ENCODE measurements at regions not wholly inside any gene's neighbourhood (a gene's known extent, or its start where the extent isn't known, plus 50 kb on each side); places are given as distances from the start of the nearest gene placed in this dataset.
A peak's percentile ranks its signal among the peaks of the same experiment; 100 is the strongest.
"Not testable (repeated sequence)": the region's sequence is repeated elsewhere in the genome, so short reads cannot be mapped to it uniquely, and the experiment has no call there.

DNA sequence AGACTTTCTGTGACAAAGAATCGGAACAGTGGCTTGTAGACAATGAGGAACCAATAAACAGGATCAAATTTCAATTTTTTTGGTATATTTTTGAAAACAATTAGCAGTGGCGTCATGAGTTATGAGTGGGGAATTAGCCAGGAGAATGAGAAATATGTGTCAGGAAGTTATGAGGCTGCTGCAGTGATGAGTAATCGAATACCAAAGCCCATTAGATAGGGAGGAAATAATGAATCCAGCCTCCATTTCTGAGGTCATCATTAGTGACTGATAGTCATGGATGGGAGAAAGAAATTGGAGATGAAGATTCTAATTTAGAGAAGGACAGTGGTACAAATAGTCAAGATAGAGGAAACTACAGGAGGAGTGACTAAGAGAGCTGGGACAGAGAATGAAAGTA lies 673.1 kb upstream of the VRK2 start:
- DNase-seq (ENCODE audit: low read depth, low spot score), result no peak
- in situ Hi-C loops (cut with HindIII; ENCODE audit: low pct_unique_long_range_greater_than_20kb, low sequenced_read_pairs), result no loop called here

DNA sequence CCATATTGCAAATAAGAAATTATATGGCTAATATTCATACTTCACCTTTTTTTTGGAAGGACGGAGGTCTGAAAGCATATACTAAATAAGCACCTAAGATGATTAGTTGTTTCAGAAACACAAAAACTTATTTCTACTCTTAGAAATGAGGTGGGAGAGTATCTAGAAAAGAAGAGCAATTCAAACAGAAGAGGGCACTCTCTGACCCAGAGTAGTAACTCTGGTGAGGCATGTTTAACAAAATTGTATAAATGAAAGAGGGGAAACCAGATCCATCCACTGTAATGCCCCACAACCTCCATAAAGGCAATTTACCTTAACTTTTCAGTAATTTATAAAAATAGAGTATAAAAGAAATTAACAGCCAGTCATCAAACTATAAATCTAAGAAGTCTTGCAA lies 669.6 kb upstream of the VRK2 start:
- in situ Hi-C loops (cut with HindIII; ENCODE audit: low pct_unique_long_range_greater_than_20kb, low sequenced_read_pairs), result no loop called here
- peak; percentile 65 for DNase-seq (ENCODE audit: low read depth, low spot score)

GRCh38 chr2:57386305-57386704 lies 660.3 kb upstream of the VRK2 start:
- no peak for DNase-seq (ENCODE audit: low read depth, low spot score)
- in situ Hi-C loops (cut with HindIII; ENCODE audit: low pct_unique_long_range_greater_than_20kb, low sequenced_read_pairs), result no loop called here

DNA sequence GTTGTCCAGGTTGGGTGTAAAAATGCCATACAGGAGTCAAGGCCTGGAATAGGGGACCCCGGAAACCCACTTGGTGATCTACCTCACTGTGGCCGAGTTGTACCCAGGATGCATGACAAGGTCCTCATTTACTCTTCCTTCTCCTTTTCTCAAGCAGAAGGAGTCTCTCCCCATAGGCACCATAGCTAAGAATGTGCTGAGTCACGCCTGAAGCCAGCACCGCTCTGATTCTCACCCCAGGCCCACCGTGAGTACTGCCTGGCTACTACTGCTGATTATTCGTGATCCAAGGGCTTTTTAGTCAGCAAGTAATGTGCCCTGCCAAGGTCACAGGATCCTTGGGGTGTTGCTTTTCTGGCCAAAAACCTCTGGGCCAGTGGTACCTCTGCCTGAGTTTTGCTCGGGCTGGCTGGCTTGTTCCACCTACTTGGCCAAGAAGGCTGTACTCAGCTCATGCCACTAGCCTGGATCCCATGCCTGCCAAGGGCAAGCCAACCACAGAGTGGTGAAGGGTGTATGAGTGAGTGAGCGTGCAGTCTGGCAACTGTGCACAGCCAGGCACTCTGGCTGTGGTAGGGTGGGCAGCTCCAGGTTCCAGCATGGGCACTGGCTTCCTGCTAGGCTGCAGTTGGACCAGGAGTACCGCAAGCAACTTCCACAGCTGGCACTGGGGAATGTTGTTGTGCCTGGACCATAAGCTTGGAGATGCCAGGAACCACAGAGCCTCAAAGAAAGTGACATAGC lies 650.1 kb upstream of the VRK2 start:
- no peak for DNase-seq (ENCODE audit: low read depth, low spot score)

DNA sequence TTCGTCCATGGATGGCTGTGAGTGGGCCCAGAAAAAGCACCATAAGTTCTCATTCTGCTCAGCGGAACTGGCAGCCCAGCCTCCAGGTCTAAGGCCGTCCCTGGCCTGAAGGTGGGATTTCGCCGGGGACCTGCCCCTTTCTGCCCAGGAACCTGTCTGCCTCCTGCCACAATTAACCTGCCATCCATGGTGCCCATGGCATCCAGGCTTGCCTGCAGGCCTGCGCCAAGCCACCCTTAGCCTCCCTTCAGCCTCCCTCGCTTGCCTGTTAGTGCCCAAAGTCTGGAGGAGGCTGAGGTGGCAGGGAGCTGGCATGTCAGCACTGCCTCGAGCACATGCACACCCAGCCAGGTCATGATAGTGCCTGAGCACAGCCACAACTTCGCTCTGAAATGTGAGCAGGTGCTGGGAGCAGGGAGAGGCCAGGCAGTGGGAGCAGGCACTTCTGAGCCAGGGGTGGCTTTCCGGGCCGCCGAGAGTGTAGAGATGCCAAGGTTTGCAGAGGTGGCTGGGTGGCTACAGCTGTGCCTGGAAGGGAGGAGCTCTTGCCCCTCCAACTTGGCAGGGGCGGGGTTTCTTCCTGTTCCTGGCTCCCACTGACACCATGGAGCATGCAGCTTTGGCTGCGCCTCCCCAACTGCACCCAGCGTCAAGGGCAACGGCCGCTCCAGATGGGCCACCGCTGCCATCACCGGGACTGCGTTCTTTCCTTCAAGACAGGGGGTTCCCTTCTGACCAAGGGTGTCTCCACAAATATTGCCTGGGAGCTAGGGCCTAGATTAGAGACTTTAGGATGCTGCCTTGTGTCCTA lies 648.9 kb upstream of the VRK2 start:
- no peak for DNase-seq (ENCODE audit: low read depth, low spot score)
- in situ Hi-C loops (cut with HindIII; ENCODE audit: low pct_unique_long_range_greater_than_20kb, low sequenced_read_pairs), result no loop called here

More for the DNA sequence above, 650.1 kb upstream of the VRK2 start:
- in situ Hi-C loops (cut with HindIII; ENCODE audit: low pct_unique_long_range_greater_than_20kb, low sequenced_read_pairs), result no loop called here

DNA sequence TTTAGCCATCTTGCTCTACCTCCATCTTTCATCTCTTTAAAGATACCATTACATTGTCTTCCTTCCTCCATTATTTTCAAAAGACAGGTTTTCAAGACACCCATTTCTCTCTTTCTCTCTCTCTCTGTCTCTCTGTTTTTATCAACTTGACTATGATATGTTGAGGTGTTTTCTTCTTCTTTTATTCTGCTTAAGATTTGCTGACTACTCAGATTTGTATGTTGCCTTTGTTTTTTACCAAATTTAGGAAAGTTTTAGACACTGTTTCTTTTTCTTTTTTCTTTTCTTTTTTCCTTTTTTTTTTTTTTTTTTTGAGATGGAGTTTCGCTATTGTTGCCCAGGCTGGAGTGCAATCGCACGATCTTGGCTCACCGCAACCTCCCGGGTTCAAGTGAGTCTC lies 647.5 kb upstream of the VRK2 start:
- in situ Hi-C loops (cut with HindIII; ENCODE audit: low pct_unique_long_range_greater_than_20kb, low sequenced_read_pairs), result no loop called here
- no peak for DNase-seq (ENCODE audit: low read depth, low spot score)

DNA sequence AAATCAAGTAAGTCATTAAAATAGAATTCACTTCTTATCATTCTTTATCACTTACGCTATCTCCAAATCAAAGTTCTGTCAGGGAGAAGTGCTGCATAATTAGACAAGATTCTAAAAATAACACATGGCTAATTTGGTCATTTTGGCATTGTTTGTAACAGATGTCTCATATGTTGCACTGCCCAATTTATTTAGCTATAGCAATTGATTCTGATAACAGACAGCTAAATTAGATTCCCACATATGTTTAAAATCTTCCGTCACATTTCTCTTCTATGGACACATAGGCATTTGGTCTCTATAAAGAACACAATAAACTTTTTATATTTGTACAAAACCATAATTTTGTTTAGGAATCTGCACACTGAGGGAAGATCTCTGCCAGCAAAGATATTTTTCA lies 644.5 kb upstream of the VRK2 start:
- DNase-seq (ENCODE audit: low read depth, low spot score), result no peak
- in situ Hi-C loops (cut with HindIII; ENCODE audit: low pct_unique_long_range_greater_than_20kb, low sequenced_read_pairs), result no loop called here

DNA sequence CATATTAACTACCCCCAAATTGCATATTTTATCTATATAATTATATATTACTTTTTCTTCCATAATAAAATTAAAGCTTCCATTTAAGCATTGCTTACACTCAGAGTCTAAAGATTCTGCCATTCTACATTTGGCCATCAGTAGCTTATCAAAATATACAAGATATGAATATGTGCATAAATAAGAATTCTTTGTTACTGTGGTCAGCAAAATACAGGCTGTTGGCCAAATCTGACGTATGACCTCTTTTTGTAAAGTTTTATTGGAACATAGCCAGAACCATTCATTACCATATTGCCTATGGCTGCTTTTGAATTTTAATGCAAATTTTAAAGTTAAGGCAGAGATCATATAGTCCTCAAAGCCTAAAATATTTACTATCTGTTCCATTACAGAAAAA lies 643.9 kb upstream of the VRK2 start:
- no peak for DNase-seq (ENCODE audit: low read depth, low spot score)
- in situ Hi-C loops (cut with HindIII; ENCODE audit: low pct_unique_long_range_greater_than_20kb, low sequenced_read_pairs), result no loop called here

DNA sequence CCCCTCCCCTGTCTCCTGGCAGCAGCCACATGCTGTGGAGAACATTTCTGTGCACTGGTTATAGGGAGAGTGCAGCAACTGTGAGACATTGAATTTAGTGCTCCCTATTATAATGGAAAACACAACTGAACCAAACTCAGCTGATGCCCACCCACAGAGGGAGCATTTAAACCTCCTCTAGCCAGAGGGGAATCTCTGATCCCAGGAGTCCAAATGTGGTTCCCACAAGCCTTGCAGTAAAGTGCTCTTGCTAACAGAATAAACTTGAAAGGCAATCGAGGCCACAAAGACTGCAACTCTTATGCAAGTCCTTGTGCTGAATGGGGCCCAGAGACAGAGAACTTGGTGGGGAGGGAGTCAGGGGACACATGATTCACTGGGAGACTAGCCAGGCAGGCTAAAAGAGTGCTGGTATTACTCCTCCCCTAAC lies 638.8 kb upstream of the VRK2 start:
- in situ Hi-C loops (cut with HindIII; ENCODE audit: low pct_unique_long_range_greater_than_20kb, low sequenced_read_pairs), result no loop called here
- DNase-seq (ENCODE audit: low read depth, low spot score), result peak; percentile 97

DNA sequence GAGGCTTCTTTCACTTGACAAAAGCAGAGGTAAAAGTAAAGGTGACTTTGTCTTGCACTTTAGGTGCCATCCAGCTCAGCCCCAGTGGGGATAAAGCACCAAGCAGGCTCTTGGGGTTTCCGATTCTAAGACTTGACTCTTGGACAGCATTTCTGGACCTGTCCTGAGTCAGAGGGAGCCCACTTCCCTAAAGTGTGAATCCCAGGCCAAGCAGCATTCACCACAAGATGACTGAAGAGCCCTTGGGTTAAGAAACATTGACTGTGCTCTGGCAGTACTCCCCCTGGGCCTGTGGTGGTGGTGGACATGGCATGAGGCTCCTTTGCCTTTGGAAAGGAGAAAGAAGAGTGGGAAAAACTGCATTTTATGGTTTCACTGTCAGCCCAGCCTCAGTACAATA lies 638.0 kb upstream of the VRK2 start:
- no peak for DNase-seq (ENCODE audit: low read depth, low spot score)
- in situ Hi-C loops (cut with HindIII; ENCODE audit: low pct_unique_long_range_greater_than_20kb, low sequenced_read_pairs), result no loop called here

- DNase-seq (ENCODE audit: low read depth, low spot score), result no peak
- in situ Hi-C loops (cut with HindIII; ENCODE audit: low pct_unique_long_range_greater_than_20kb, low sequenced_read_pairs), result no loop called here
These were observed 629.6 kb upstream of the VRK2 start for GRCh38 chr2:57417007-57417406.

DNA sequence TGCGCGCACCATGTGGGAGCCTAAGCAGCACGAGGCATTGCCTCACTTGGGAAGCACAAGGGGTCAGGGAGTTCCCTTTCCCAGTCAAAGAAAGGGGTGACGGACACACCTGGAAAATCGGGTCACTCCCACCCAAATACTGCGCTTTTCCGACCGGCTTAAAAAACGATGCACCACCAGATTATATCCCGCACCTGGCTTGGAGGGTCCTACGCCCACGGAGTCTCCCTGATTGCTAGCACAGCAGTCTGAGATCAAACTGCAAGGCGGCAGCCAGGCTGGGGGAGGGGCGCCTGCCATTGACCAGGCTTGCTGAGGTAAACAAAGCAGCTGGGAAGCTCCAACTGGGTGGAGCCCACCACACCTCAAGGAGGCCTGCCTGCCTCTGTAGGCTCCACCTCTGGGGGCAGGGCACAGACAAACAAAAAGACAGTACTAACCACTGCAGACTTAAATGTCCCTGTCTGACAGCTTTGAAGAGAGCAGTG lies 627.7 kb upstream of the VRK2 start:
- DNase-seq (ENCODE audit: low read depth, low spot score); in situ Hi-C loops (cut with HindIII; ENCODE audit: low pct_unique_long_range_greater_than_20kb, low sequenced_read_pairs): not testable (repeated sequence)

DNA sequence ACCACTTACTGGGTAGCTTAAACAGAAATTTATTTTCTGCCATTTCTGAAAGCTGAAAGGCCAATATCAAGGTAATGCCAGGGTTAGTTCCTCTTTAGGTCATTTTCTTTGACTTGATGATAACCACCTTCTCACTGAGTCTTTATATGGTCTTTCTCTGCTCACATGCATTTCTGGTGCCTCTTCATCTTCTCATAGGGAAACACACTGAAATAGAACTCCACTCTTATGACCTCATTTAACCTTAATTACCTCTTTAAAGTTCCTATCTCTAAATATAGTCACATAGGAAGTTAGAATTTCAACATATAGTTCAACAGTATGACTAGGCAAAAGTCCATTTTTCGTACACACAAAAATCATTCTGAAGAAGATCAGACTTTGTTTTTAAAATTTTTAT lies 616.8 kb upstream of the VRK2 start:
- DNase-seq (ENCODE audit: low read depth, low spot score), result no peak
- in situ Hi-C loops (cut with HindIII; ENCODE audit: low pct_unique_long_range_greater_than_20kb, low sequenced_read_pairs), result no loop called here

- in situ Hi-C loops (cut with HindIII; ENCODE audit: low pct_unique_long_range_greater_than_20kb, low sequenced_read_pairs), result no loop called here
- no peak for DNase-seq (ENCODE audit: low read depth, low spot score)
These were observed 614.1 kb upstream of the VRK2 start for GRCh38 chr2:57432528-57432927.

- no peak for DNase-seq (ENCODE audit: low read depth, low spot score)
- in situ Hi-C loops (cut with HindIII; ENCODE audit: low pct_unique_long_range_greater_than_20kb, low sequenced_read_pairs), result no loop called here
These were observed 612.2 kb upstream of the VRK2 start for GRCh38 chr2:57434441-57434840.

DNA sequence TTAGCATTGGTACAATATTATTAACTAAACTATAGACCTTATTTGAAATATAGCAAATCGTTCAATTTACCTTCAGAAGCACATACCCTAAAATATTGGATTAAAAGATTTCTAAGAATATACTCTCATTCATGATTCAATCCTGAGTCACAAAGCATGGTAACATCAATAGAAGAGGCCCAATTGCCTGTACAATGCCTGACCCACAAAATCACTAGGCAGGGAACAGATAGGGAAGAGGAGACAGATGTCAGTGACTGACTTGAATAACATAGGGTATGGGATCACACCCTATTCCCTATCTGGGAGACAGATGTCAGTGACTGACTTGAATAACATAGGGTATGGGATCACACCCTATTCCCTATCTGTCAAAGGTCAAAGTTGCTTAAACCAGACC lies 611.6 kb upstream of the VRK2 start:
- DNase-seq (ENCODE audit: low read depth, low spot score), result no peak
- in situ Hi-C loops (cut with HindIII; ENCODE audit: low pct_unique_long_range_greater_than_20kb, low sequenced_read_pairs), result no loop called here

DNA sequence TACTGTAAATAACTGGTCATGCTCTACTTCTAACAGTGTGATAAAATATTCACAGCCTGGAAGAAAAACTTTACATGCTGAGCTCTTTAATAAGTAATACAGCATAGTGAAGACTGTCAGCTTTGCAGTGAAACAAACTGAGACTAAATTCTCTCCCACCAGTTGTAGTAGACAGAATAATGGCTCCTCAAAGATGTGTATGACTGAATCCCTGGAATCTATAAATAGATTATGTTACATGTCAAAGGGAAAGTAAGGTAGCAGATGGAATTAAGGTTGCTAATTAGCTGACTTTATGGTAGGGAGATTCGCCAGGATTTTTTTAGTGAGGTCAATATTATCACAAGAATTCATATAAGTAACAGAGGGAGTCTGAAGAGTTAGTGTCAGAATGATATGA lies 609.5 kb upstream of the VRK2 start:
- in situ Hi-C loops (cut with HindIII; ENCODE audit: low pct_unique_long_range_greater_than_20kb, low sequenced_read_pairs), result no loop called here
- no peak for DNase-seq (ENCODE audit: low read depth, low spot score)

- DNase-seq (ENCODE audit: low read depth, low spot score), result no peak
- in situ Hi-C loops (cut with HindIII; ENCODE audit: low pct_unique_long_range_greater_than_20kb, low sequenced_read_pairs), result no loop called here
These were observed 606.2 kb upstream of the VRK2 start for GRCh38 chr2:57440437-57440836.

- in situ Hi-C loops (cut with HindIII; ENCODE audit: low pct_unique_long_range_greater_than_20kb, low sequenced_read_pairs), result no loop called here
These were observed 603.5 kb upstream of the VRK2 start for GRCh38 chr2:57443086-57443485.

More at GRCh38 chr2:57443086-57443485, 603.5 kb upstream of the VRK2 start:
- DNase-seq (ENCODE audit: low read depth, low spot score), result no peak

Measured in SK-MEL-5 (cell line).